H7 (cell line): ENCODE measurements at regions not wholly inside any gene's neighbourhood (a gene's known extent, or its start where the extent isn't known, plus 50 kb on each side); places are given as distances from the start of the nearest gene placed in this dataset.
"Not testable (repeated sequence)": the region's sequence is repeated elsewhere in the genome, so short reads cannot be mapped to it uniquely, and the experiment has no call there.

Source experiments
- DNase-seq: peaks from one replicate; pipeline ENCODE4 v3.0.0; 2012
- H3K27me3 ChIP-seq: 2 replicates; pipeline ENCODE4 v1.6.0; 2011; ENCODE audit warnings: mild to moderate bottlenecking, low read length; ENCODE audit not compliant: control insufficient read depth, insufficient read depth
- H3K36me3 ChIP-seq: replicated peaks from 2 replicates; pipeline ENCODE4 v1.5.1; 2011; ENCODE audit warnings: low read length; ENCODE audit not compliant: control insufficient read depth, insufficient read depth
- H3K4me3 ChIP-seq: 2 replicates; pipeline ENCODE4 v1.5.1; 2011; ENCODE audit warnings: low read depth, mild to moderate bottlenecking, control low read depth, low read length, moderate library complexity; ENCODE audit not compliant: insufficient read depth

DNA sequence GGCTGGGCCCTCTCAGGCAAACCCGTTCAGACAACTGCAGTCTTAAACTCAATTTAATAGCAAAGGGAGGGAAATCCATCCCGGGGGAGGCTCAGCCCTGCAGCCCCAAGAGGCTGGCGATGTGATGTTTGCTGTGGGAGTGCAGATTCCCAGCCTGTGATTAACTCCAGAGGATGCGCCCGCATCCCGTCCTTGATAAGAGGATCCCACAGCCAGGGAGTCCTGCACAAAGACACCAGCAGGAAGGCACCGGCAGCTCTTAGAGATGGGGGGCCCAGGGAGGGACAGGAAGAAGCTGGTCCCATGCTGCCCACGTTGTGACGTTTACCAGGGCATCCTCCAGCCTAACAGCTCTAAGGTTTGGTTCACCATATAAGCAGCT is 64.7 kb downstream of the MRPL36 start:
- DNase-seq, result peak; percentile 37
- no peaks in the 10 kb centered on the region for H3K27me3 ChIP-seq
- H3K4me3 ChIP-seq, result no peak overlapping the region
- no peaks in the 10 kb centered on the region for H3K36me3 ChIP-seq

DNA sequence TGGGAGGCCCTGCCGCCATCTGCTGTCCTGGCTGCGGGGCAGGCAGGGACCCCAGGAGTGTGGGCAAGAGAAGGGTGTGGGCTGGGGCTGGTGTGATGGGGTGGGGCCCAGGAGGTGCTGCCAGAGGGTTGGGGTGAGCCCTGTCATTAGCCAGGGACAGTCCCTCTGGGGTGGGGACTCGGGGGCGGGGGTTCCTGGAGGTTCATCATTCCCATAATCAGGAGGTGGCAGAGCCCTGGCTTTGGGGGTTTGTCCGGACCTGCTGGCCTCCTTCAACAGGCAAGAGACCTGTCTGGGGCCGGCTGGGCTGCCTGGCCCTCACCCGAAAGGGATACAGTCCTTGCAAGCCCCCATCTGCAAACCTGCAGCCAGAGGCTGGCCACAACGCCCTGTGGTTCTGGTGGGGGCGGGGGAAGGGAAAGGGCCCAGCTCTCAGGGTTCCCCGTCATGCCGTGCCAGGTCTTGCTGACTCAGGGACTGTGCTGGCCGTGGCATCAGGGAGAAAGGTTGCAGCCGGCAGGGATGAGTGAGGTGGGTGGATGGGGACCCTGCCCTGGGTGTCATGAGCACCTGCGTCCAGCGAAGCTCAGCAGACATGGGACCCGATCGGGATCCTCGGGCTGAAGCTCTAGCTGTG is 65.2 kb downstream of the MRPL36 start:
- DNase-seq, result peak; percentile 51
- H3K36me3 ChIP-seq, result no peaks in the 10 kb centered on the region
- H3K4me3 ChIP-seq, result no peak overlapping the region
- H3K27me3 ChIP-seq, result no peaks in the 10 kb centered on the region

DNA sequence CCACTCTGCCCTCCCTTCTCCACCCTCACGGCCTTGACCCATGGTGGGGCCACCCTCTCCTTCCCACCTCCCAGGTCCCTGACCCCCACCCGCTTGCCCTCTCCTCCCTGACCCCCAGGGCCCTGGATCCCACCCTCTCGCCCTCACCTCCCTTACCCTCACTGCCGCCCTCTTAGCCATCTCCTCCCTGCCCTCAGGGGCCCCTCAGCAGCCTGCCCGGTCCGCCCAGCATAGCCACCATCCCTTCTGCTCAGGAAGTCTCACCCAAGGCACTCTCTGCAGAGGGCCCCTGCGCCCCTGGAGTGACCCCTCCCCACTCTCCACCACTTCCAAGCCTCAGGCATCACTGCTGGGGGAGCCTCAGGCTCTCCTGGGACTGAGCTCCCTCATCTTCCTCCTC is 66.3 kb downstream of the MRPL36 start:
- Histone ChIP-seq H3K27me3 (no peaks in the 10 kb centered on the region), H3K4me3 (no peak overlapping the region), H3K36me3 (no peaks in the 10 kb centered on the region)
- DNase-seq, result peak; percentile 26

DNA sequence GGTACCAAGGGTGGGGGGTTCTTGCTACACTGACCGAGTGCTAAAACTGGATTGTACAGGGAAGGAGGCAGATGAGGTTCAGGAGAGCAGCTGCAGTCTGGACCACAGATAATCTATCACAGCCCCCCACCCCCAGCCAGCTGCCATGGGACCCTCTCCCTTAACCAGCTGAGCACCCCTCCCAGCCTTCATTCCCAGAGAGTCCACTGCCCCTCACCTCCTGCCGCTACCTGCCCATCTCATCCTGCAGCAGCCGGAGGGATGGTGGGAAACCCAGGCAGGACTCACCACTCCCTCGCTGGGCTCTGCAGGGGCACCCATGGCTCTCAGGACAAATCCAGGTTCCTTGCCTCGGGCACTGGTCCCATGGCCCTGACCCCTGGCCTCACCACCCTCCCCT is 66.7 kb downstream of the MRPL36 start:
- Histone ChIP-seq H3K27me3 (no peaks in the 10 kb centered on the region), H3K4me3 (no peak overlapping the region), H3K36me3 (no peaks in the 10 kb centered on the region)
- DNase-seq, result peak; percentile 36

DNA sequence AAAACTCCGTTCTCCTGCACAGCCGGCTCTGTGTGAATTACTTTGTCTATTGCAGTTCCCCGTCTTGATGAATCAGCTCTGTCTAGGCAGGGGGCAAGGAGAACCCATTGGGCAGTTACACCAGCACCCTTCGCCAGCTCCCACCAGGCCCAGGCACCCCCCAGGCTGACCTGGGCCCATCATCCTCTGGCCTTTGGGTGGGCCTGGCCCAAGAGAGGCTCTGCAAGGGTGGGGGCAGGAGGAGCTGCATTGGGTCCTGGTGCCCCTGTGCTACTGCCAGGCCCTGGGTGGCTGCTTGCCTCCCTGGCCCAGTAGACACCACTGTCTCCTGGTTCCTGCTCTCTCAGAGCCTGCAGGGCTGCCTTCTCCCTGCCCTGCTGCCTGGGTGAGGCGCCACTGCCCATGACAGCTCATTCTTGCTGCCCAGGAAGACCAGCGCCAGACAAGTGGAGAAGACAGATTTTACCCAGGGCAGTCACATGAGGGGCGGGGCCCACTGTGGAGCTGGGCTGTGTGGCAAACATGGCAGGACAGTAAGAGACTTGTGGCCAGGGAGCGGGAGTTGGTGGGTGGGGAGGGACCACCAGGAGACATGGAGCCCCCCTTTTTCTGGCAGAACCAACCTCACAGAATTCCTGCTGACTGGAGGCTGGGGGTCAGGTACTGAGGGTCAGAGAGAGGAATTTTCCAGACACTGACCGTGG is 67.2 kb downstream of the MRPL36 start:
- H3K4me3 ChIP-seq, result no peak overlapping the region
- DNase-seq, result peak; percentile 33
- H3K36me3 ChIP-seq, result no peaks in the 10 kb centered on the region
- H3K27me3 ChIP-seq, result no peaks in the 10 kb centered on the region

DNA sequence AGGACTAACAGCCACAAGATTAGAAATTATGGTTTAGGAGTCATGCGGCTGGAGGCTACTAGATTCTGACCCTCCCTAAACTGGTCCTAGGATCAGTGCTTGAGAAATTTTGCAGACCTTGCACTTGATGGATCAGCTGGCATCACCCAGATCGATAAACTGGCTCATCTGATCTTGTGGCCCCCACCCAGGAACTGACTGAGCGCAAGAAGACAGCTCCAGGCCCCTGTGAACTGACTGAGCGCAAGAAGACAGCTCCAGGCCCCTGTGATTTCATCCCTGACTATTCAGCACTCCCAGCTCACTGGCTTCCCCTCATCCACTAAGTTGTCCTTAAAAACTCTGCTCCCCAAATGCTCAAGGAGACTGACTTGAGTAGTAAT is 67.8 kb downstream of the MRPL36 start:
- not testable (repeated sequence) for H3K27me3 ChIP-seq, H3K36me3 ChIP-seq, DNase-seq, H3K4me3 ChIP-seq

DNA sequence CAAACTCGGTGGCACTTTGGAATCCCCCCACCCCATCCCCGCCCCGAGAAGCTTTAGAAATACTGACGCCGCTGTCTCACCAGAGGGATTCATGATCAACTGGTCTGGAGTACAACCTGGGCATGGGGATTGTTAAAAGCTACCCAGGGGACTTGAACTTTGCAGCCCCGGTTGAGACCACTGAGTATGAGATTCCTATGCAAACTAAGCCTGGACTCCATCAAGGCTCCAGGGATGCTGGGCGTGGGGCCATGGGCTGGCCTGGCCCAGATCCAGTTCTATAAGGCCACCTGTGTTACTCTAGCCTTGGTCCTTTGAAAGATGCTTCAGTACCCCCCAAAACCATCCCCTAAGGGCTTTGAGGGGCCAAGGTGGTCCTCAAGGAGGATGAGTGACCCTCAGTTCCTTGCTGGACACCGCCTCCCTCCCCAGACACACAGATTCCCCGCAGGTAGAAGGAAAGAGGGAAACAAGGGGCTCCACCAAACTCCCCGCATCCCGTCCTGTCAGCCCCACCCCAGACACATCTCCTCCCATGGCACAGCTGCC is 68.5 kb downstream of the MRPL36 start:
- Histone ChIP-seq H3K27me3 (peaks cover 1% of the 10 kb centered on the region), H3K4me3 (no peak overlapping the region), H3K36me3 (no peaks in the 10 kb centered on the region)
- peak; percentile 28 for DNase-seq

DNA sequence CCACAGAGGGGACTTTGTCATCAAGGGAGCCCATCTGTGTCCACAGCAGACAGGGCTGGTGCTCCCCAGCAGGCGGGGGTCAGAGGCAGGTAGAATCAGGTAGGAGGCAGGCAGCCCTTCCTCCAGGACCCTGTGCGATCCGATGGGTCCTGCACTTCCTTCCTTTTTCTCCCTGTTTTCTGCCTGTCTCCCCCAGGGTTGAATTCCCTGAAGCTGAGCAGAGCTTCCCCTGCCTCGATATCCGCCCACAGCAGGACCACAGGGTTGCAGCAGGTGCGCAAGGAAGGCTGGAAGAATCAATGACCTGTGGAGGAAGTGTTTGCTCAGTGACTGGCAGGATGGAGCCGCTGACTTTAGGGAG is 69.2 kb downstream of the MRPL36 start:
- H3K4me3 ChIP-seq, result no peak overlapping the region
- H3K36me3 ChIP-seq, result no peaks in the 10 kb centered on the region
- H3K27me3 ChIP-seq, result peaks cover 1% of the 10 kb centered on the region
- DNase-seq, result no peak

DNA sequence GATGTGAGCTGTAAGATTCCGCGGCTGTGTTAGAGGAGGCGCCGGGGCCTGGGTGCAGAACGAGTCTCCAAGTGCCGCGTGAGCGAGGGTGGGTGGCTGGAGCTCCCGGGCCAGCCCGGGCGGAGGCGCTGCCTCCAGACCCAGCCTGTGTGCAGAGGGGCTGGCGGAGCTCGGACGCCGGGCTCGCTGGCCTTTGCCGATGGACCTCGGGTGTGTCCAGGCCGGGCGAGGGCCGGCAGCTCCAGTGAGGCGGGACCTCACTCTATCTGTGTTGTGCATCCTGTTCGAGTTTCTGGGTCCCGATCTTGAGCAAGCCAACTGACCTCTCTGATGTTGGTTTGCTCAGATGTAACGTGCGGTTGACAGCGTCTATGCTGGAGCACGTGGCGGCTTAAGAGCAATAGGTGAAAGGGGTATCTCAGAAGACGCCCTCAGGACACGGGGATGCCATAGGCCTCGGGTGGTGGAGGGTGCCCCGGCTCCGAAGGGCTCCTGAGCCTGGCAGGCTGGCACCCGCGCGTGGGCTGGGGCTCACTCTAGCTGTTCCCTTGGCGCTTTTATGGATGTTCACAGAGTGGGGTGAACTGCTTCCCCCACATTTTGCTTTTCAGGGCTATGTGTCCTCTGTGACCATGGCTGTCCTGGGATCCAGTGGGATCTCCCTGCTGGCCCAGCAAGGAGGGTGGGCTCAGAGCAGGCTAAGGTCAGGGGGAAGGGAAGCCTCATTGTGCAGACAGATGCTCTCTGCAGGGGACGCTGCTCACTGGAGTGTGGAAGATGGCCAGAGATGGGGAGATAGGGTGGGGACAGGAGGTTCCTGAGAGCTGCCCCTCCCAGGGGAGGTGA is 69.8 kb downstream of the MRPL36 start:
- H3K36me3 ChIP-seq, result no peaks in the 10 kb centered on the region
- peaks cover 1% of the 10 kb centered on the region for H3K27me3 ChIP-seq
- peak; percentile 56 for DNase-seq
- H3K4me3 ChIP-seq, result no peak overlapping the region

DNA sequence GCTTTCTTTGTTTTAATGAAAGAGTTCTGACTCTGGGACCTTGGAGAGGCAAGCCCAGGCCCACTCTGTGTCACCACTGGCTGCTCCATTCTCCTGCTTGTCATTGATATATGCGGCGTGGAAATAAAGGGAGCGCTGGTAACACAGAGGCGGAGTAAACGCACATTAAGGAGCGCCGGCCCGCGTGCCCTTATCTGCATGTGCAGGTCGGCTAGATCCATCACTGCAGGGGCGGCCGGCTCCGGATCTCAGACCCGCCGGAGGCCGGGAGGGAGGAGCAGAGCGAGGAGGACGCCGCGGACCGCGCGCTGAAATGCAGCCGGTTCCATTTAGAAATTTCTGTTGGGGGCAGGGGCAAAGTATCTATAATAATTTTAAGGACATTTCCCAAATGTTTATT is 70.8 kb downstream of the MRPL36 start:
- Histone ChIP-seq H3K36me3 (no peaks in the 10 kb centered on the region), H3K4me3 (no peak overlapping the region), H3K27me3 (peaks cover 4% of the 10 kb centered on the region)
- peak; percentile 26 for DNase-seq

DNA sequence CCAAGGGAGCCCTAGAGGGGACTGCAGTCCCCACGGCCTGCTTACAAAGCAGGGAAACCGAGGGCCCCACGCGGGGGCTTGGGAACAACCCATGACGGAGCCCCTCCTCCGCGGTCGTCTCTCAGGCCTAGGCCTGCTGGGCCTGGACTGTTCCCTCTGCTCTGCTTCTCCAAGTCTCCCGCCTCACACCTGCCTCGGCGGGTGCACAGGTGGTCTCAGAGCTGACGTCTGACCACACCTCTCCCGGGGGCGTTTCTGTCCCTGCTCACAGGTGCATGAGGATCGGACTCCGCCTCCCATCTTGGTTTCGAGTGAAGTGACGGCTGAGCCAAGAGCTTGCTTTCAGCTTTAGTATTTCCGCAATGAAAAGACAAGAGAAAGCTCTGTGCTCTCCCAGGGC is 72.1 kb downstream of the MRPL36 start:
- peaks cover 4% of the 10 kb centered on the region for H3K27me3 ChIP-seq
- H3K36me3 ChIP-seq, result no peaks in the 10 kb centered on the region
- no peak overlapping the region for H3K4me3 ChIP-seq
- peak; percentile 67 for DNase-seq

DNA sequence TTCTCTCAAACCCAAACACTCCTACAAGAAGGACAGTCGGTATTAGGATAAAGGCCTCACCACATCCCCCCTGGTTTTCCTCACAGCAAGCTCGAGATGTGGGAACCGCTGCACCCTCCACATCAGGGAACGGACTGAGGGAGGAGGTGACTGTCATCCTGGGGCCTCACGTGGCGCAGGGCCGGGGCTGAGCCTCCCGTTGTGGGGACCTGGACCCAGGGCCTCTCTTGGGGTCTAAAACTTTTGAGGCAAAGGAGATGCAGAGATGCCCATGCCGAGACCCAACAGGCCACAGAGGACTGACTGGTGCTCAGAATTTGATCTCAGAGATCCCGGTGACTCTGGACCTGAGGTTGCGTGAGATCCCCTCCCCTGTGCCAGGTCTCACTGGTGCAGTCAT is 72.7 kb downstream of the MRPL36 start:
- no peaks in the 10 kb centered on the region for H3K36me3 ChIP-seq
- no peak for DNase-seq

DNA sequence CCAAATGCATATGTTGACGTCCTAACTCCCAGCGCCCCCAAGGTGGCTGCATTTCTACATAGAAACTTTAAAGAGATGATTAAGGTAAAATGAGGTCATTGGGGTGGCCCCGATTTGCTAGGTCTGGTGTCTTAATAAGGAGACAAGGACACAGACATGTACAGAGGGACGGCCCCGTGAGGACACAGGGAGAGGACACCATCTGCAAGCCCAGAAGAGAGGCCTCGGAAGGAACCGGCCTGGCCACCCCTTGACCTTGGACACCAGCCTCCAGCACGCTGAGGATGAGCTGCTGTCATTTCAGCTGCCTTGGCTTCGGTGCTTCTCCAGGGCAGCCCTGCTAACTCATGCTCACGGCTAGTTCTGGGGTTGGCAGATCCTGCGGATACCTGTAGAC is 73.2 kb downstream of the MRPL36 start:
- no peak overlapping the region for H3K4me3 ChIP-seq
- H3K36me3 ChIP-seq, result no peaks in the 10 kb centered on the region
- no peak for DNase-seq
- peaks cover 4% of the 10 kb centered on the region for H3K27me3 ChIP-seq

More for the DNA sequence above, 72.7 kb downstream of the MRPL36 start:
- Histone ChIP-seq H3K4me3 (no peak overlapping the region), H3K27me3 (peaks cover 4% of the 10 kb centered on the region)

DNA sequence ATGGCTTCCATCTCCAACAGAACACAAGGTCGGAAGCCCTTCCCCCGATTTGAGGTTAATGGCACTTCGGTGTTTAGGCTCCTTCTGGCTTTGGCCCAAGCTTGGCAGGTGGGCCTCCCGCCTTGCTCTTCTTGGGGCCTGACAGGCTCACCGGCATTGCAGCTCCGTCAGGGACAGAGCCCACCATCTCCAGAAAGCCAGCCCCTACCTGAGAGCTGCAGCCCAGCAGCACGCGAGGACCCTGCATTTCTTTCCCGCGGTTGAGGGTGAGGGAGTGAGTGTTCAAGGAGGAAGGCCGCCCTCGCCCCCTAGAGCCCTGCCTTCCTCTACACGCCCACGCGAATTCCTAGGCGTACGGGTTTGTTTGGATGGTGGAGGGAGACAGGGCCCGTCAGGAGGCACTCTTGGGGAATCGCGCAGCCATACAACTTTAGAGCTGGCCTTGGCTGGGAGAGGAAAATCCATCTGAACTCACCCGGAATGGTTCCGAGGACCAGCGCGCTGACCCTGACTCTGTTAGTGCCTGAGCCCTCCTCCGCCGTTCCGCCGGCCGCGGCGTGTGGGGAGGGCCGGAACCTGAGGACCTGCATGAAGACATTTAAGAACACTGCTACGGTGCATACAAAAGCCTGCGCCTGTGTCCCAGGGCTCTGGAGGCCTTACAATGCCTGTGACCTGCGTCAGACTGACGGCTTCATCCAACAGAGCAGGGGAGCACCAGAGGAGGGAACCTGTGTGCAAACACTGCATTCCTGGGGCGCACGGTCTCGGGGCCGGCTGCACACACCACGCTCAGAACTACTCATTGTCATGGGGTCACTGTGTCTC is 73.8 kb downstream of the MRPL36 start:
- peak; percentile 89 for DNase-seq
- peaks cover 4% of the 10 kb centered on the region for H3K27me3 ChIP-seq
- H3K4me3 ChIP-seq, result peak overlapping the region; percentile 38
- H3K36me3 ChIP-seq, result no peaks in the 10 kb centered on the region
